ENCODE measurements at regions not wholly inside any gene's neighbourhood (a gene's known extent, or its start where the extent isn't known, plus 50 kb on each side); places are given as distances from the start of the nearest gene placed in this dataset.

DNA sequence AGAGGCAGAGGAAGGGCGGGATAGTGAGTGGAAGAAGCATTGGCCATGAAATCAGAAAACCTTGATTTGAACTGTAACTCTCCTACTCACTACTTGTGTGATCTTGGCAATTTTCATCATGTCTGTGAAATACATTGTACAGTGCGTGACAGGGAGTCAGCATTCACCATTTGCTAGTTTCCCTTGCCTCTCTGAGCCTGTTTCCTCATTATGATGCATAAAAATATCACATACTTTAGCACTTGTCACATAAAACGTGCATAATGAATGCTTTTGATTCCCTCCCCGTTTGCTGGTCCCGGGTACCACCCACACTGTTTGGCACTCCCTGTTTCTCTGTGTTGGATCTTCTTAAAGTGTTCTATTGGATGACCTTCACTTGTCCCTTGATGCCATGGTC lies 101.1 kb upstream of the FRMD6 start:
- BruUV-seq (replicated peaks): no TSS peak
- Histone ChIP-seq H3K27ac (ENCODE audit: insufficient read depth, low read depth, low read length) (no peak overlapping the region), H3K9me1 (replicated peaks; ENCODE audit: control insufficient read depth, extremely low read depth, insufficient read depth, low read length) (no peaks in the 10 kb centered on the region), H2AFZ (ENCODE audit: low read depth, low read length) (no peak overlapping the region), H3K4me3 (replicated peaks in 1 of 3; ENCODE audit: insufficient read depth in 1 of 3, low read depth in 1 of 3, low read length in 3 of 3) (no peak overlapping the region), H3K9me3 (replicated peaks; ENCODE audit: control insufficient read depth, insufficient read depth, low read length) (no peaks in the 10 kb centered on the region), H3K9ac (replicated peaks; ENCODE audit: extremely low read depth, insufficient read depth, low read length) (no peak overlapping the region), H4K20me1 (replicated peaks; ENCODE audit: control insufficient read depth, extremely low read depth, insufficient read depth, low read length) (no peaks in the 10 kb centered on the region), H3K4me1 (ENCODE audit: control insufficient read depth, extremely low read depth, insufficient read depth, low read length) (peaks cover 46% of the 10 kb centered on the region), H3K27me3 (ENCODE audit: control insufficient read depth in 2 of 2, insufficient read depth in 2 of 2, low read length in 2 of 2) (no peaks in the 10 kb centered on the region), H3K79me2 (ENCODE audit: control insufficient read depth, insufficient read depth, low read length) (no peaks in the 10 kb centered on the region), H3K36me3 (ENCODE audit: control insufficient read depth in 2 of 2, extremely low read depth in 1 of 2, insufficient read depth in 2 of 2, low read length in 2 of 2) (no peaks in the 10 kb centered on the region), H3K4me2 (ENCODE audit: insufficient read depth, low read length) (no peak overlapping the region)
- POLR2A ChIA-PET: no interaction called here
- dilution Hi-C loops (cut with MboI; ENCODE audit: extremely low pct_ligation_motif_present, low sequenced_read_pairs): no loop called here
- intact Hi-C loops (cut with micrococcal nuclease): no loop called here
- CTCF ChIA-PET: no interaction called here
- TF ChIP-seq FOS (IDR thresholded peaks at IDR 0.05; ENCODE audit: borderline replicate concordance, insufficient read depth, low read length) (no peak), GATA2 (IDR thresholded peaks at IDR 0.05; ENCODE audit: insufficient read depth, insufficient read length, low read depth, low read length) (no peak), JUN (IDR thresholded peaks at IDR 0.05; ENCODE audit: borderline replicate concordance, insufficient read depth, insufficient read length, low read depth) (no peak), MYC (IDR thresholded peaks at IDR 0.05; ENCODE audit: low read depth, low read length) (no peak), POLR2AphosphoS5 (IDR thresholded peaks at IDR 0.05; ENCODE audit: insufficient read depth, low read depth, low read length) (no peak), POLR2A (IDR thresholded peaks at IDR 0.05; ENCODE audit: low read depth, low read length) (no peak), EZH2 (IDR thresholded peaks at IDR 0.05; ENCODE audit: borderline replicate concordance, low read depth, low read length, severe bottlenecking) (no peak)
- TF ChIP-seq, protein P1, sequence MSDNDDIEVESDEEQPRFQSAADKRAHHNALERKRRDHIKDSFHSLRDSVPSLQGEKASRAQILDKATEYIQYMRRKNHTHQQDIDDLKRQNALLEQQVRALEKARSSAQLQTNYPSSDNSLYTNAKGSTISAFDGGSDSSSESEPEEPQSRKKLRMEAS (IDR thresholded peaks at IDR 0.05; ENCODE audit: insufficient read depth, insufficient read length): no peak
- TF ChIP-seq, protein P2, sequence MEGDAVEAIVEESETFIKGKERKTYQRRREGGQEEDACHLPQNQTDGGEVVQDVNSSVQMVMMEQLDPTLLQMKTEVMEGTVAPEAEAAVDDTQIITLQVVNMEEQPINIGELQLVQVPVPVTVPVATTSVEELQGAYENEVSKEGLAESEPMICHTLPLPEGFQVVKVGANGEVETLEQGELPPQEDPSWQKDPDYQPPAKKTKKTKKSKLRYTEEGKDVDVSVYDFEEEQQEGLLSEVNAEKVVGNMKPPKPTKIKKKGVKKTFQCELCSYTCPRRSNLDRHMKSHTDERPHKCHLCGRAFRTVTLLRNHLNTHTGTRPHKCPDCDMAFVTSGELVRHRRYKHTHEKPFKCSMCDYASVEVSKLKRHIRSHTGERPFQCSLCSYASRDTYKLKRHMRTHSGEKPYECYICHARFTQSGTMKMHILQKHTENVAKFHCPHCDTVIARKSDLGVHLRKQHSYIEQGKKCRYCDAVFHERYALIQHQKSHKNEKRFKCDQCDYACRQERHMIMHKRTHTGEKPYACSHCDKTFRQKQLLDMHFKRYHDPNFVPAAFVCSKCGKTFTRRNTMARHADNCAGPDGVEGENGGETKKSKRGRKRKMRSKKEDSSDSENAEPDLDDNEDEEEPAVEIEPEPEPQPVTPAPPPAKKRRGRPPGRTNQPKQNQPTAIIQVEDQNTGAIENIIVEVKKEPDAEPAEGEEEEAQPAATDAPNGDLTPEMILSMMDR (IDR thresholded peaks at IDR 0.05; ENCODE audit: extremely low read depth in 1 of 2, insufficient read depth in 1 of 2, low read depth in 1 of 2, low read length in 2 of 2): no peak
- no peak for DNase-seq (ENCODE audit: low read depth, low spot score)
- no peak for FAIRE-seq

Data from endothelial cell of umbilical vein (primary cell).